ENCODE measurements at regions not wholly inside any gene's neighbourhood (a gene's known extent, or its start where the extent isn't known, plus 50 kb on each side); places are given as distances from the start of the nearest gene placed in this dataset.
A peak's percentile ranks its signal among the peaks of the same experiment; 100 is the strongest.
"Not testable (repeated sequence)": the region's sequence is repeated elsewhere in the genome, so short reads cannot be mapped to it uniquely, and the experiment has no call there.

GRCh38 chr17:6373599-6373998 lies 61.3 kb downstream of the AIPL1 start:
- not testable (repeated sequence) for DNase-seq (ENCODE audit: low read depth in 2 of 2)

- DNase-seq (ENCODE audit: low read depth in 2 of 2), result peak; percentile 14 to 15
Observed at GRCh38 chr17:6366221-6366666, 68.7 kb downstream of the AIPL1 start.

- DNase-seq (ENCODE audit: low read depth in 2 of 2), result peak; percentile 50 to 65
Observed at GRCh38 chr17:6365200-6365943, 69.5 kb downstream of the AIPL1 start.

DNA sequence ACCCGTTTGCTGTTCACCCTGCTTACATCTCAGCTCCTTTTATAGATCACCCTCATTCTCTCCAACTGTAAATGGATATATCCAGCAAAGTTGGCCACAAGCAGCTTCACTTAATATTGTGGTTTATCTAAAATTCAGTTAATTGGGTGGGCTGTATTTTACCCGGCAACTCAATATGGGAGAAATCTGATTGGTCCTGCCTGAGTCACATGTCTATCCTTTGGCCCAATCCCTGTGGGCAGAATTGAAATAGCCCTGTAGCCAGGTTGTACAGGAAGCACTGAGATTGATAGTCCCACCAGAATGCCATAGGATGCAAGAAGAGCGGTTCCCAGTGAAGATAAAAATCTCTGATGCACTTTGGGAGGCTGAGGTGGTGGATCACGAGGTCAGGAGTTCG lies 73.2 kb downstream of the AIPL1 start:
- no peak for DNase-seq (ENCODE audit: low read depth in 2 of 2)

DNA sequence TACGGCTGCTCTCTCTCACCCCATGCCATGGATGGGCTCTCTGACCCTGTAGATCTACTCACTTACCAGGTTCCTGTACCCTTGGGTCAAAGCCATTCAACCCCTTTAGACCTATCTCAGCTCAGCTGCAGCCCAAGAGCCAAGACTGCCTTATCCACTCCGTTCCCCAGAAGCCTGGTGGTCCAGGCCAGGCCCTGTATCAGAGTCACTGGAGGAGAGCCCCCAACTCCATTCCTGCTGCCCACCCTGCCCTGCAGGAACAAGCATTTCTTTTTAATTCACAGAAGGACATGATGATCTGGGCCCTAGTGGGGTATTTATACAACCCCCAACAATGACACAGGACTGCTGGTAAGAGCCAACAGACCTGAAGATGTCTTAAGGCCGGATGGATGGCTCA lies 76.8 kb downstream of the AIPL1 start:
- DNase-seq (ENCODE audit: low read depth in 2 of 2), result no peak

GRCh38 chr17:6356562-6356961 lies 78.4 kb downstream of the AIPL1 start:
- no peak for DNase-seq (ENCODE audit: low read depth in 2 of 2)

- no peak for DNase-seq (ENCODE audit: low read depth in 2 of 2)
Observed at GRCh38 chr17:6355196-6355595, 79.7 kb downstream of the AIPL1 start.

DNA sequence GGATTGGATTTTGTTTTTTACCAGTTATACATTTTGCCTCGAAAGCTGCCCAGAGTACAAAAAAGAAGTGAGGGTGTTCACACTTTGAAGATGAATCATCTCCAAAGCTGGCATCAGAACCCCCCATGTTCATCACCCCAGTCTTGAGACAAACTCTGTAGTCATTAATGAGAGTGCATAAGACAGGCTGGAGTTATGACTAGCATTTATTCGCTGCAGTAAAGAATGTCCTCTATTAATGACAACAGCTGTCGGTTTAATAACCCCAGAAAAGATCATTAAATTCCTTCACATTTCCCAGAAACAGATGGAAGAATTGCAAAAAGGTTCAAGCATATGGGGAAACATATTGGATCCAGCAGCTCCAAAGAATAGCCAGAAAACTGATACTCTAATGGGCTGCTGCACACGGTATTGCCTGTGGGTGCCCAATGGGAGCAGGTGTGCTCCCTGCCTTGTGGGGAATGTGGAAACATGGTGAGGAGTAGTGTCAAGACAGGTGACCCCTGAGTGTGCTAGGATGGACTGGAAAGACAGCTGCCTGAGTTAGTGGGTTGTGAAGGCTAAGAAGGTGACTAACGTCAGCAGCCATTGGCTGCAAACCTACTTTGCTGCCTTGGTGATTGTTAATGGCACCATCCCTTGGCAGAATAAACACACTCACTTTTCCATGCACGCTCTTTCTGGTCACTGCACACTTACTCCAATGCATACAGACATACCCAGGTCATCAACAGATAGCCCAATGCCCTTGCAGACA lies 81.9 kb downstream of the AIPL1 start:
- no peak for DNase-seq (ENCODE audit: low read depth in 2 of 2)

- DNase-seq (ENCODE audit: low read depth in 2 of 2), result no peak
Observed at GRCh38 chr17:6352016-6352415, 82.9 kb downstream of the AIPL1 start.

- no peak for DNase-seq (ENCODE audit: low read depth in 2 of 2)
Observed at GRCh38 chr17:6350806-6351205, 84.1 kb downstream of the AIPL1 start.

- DNase-seq (ENCODE audit: low read depth in 2 of 2), result no peak
Observed at GRCh38 chr17:6348891-6349290, 86.0 kb downstream of the AIPL1 start.

DNA sequence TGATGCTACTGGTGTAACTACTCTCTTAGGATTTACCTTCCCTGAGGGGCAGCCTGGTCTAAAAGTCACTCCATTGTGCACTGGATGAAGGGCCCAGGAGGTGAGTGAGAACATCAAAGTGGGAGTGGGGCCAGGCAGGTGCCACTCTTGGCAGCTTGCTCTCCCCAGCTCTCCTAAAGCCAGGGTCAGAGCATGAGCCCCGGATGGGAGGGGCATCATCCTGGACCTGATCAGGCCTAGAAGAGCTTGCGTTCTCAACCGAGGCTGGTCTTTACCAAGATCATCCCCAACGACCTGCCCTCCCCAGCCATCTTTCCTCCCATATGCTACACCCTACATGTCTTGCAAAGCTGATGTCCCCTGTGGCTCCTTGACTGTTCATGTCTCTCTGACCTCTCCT lies 87.1 kb downstream of the AIPL1 start:
- no peak for DNase-seq (ENCODE audit: low read depth in 2 of 2)

- DNase-seq (ENCODE audit: low read depth in 2 of 2), result no peak
Observed at GRCh38 chr17:6346986-6347385, 87.9 kb downstream of the AIPL1 start.

- no peak for DNase-seq (ENCODE audit: low read depth in 2 of 2)
Observed at GRCh38 chr17:6346156-6346786, 88.7 kb downstream of the AIPL1 start.

DNA sequence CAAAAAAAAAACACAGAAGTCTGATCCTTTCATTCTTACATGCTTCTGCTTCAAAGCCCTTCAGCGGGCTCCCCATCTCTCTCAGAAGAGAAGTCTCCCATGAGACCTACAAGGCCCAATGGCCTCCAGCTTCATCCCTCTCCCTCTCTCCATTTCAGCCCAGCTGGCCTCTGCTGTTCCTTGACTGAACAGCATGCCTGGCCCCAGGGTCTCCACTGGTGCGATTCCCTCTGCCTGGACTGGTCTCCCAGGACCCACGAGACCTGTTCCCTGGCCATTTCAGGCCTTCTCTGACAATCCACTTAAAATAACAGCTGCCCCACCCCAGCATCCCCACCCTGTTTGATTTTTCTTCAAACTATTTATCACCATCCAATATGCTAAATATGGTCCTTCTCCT lies 91.2 kb downstream of the AIPL1 start:
- DNase-seq (ENCODE audit: low read depth in 2 of 2), result no peak

GRCh38 chr17:6343191-6343590 lies 91.7 kb downstream of the AIPL1 start:
- no peak for DNase-seq (ENCODE audit: low read depth in 2 of 2)

- no peak for DNase-seq (ENCODE audit: low read depth in 2 of 2)
Observed at GRCh38 chr17:6340708-6341107, 94.2 kb downstream of the AIPL1 start.

GRCh38 chr17:6334386-6334785 lies 100.5 kb downstream of the AIPL1 start:
- DNase-seq (ENCODE audit: low read depth in 2 of 2), result no peak

DNA sequence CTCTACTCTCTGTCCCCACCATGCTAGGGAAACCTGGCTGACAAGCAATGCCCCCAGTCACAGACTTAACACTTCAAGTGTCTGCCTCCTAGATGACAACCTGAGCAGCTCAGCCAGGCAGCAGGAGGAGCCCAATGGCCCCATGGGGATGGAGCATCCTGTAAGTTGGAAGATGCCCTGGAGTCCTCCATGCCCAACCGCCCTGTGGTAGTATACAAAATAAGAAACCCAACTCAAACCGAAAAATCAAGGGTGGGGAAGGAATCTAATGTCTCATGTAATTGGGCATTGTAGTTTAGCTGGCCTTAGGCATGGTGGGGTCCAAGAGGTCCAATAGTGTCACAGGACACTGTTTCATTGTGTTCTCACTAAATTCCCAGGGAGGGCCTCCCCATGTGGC lies 104.0 kb downstream of the AIPL1 start:
- no peak for DNase-seq (ENCODE audit: low read depth in 2 of 2)

DNA sequence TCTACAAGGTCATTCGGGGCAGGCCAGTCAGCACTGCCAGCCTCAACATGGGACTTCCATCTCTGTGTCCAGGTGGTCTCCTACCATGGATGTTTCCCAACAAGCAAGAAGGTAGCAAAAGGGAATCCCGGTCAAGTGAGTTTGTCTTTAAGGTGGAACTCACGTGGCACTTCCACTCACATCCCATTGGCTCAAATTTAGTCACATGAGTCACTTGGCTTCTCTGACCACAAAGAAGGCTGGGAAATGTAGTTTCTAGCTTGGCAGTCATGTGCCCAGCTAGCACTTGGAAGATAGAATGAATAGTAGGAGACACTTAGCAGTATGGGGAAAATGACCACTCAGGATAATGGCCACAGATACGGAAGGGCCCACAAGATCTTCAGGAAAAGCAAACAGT lies 106.6 kb downstream of the AIPL1 start:
- DNase-seq (ENCODE audit: low read depth in 2 of 2), result no peak

- DNase-seq (ENCODE audit: low read depth in 2 of 2), result no peak
Observed at GRCh38 chr17:6327007-6327406, 107.9 kb downstream of the AIPL1 start.

- DNase-seq (ENCODE audit: low read depth in 2 of 2), result no peak
Observed at GRCh38 chr17:6326483-6326882, 108.4 kb downstream of the AIPL1 start.

DNA sequence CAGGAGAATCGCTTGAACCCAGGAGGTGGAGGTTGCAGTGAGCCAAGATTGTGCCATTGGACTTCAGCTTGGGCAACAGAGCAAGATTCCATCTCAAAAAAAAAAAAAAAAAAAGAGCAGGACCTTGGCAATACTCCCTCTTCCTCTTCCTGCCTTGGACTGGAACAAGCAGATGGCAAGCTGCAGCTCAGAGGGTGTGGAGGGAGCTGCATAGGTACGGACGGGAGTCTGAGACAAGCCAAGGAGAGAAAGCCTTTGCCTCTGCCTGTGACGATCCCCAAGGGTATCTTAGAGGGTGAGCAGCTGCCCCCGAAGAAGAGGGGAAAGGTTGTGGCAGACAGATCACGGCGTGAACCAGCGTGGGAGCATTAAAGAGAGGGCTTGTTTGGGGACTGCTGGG lies 109.2 kb downstream of the AIPL1 start:
- no peak for DNase-seq (ENCODE audit: low read depth in 2 of 2)

All from fibroblast of skin of left quadriceps (primary cell).